ENCODE measurements at regions not wholly inside any gene's neighbourhood (a gene's known extent, or its start where the extent isn't known, plus 50 kb on each side); places are given as distances from the start of the nearest gene placed in this dataset.

- DNase-seq (ENCODE audit: low read depth), result no peak
These were observed 289.4 kb upstream of the MYOCD start for GRCh38 chr17:12376276-12376675.

GRCh38 chr17:12386225-12386624 is 279.5 kb upstream of the MYOCD start:
- DNase-seq (ENCODE audit: low read depth), result peak; percentile 27

GRCh38 chr17:12388226-12388625 is 277.5 kb upstream of the MYOCD start:
- no peak for DNase-seq (ENCODE audit: low read depth)

GRCh38 chr17:12389421-12389820 is 276.3 kb upstream of the MYOCD start:
- no peak for DNase-seq (ENCODE audit: low read depth)

- no peak for DNase-seq (ENCODE audit: low read depth)
These were observed 275.1 kb upstream of the MYOCD start for GRCh38 chr17:12390631-12391030.

- DNase-seq (ENCODE audit: low read depth), result no peak
These were observed 274.2 kb upstream of the MYOCD start for GRCh38 chr17:12391468-12391867.

- no peak for DNase-seq (ENCODE audit: low read depth)
These were observed 269.8 kb upstream of the MYOCD start for GRCh38 chr17:12395733-12396354.

GRCh38 chr17:12398441-12399051 is 267.1 kb upstream of the MYOCD start:
- DNase-seq (ENCODE audit: low read depth), result no peak

GRCh38 chr17:12402963-12403622 is 262.6 kb upstream of the MYOCD start:
- peak; percentile 50 for DNase-seq (ENCODE audit: low read depth)

GRCh38 chr17:12403881-12404398 is 261.8 kb upstream of the MYOCD start:
- DNase-seq (ENCODE audit: low read depth), result no peak

GRCh38 chr17:12406623-12407215 is 259.0 kb upstream of the MYOCD start:
- peak; percentile 22 for DNase-seq (ENCODE audit: low read depth)

- DNase-seq (ENCODE audit: low read depth), result no peak
These were observed 258.0 kb upstream of the MYOCD start for GRCh38 chr17:12407495-12408252.

- no peak for DNase-seq (ENCODE audit: low read depth)
These were observed 256.6 kb upstream of the MYOCD start for GRCh38 chr17:12409082-12409481.

- no peak for DNase-seq (ENCODE audit: low read depth)
These were observed 255.0 kb upstream of the MYOCD start for GRCh38 chr17:12410717-12411116.

- no peak for DNase-seq (ENCODE audit: low read depth)
These were observed 250.7 kb upstream of the MYOCD start for GRCh38 chr17:12415031-12415430.

GRCh38 chr17:12421077-12421476 is 244.6 kb upstream of the MYOCD start:
- DNase-seq (ENCODE audit: low read depth), result no peak

- DNase-seq (ENCODE audit: low read depth), result no peak
These were observed 243.9 kb upstream of the MYOCD start for GRCh38 chr17:12421646-12422306.

GRCh38 chr17:12422651-12423050 is 243.0 kb upstream of the MYOCD start:
- DNase-seq (ENCODE audit: low read depth), result no peak

GRCh38 chr17:12423337-12423736 is 242.4 kb upstream of the MYOCD start:
- DNase-seq (ENCODE audit: low read depth), result no peak

- DNase-seq (ENCODE audit: low read depth), result no peak
These were observed 236.6 kb upstream of the MYOCD start for GRCh38 chr17:12429116-12429515.

- no peak for DNase-seq (ENCODE audit: low read depth)
These were observed 234.5 kb upstream of the MYOCD start for GRCh38 chr17:12431188-12431587.

GRCh38 chr17:12438212-12438611 is 227.5 kb upstream of the MYOCD start:
- no peak for DNase-seq (ENCODE audit: low read depth)
